ENCODE measurements at regions not wholly inside any gene's neighbourhood (a gene's known extent, or its start where the extent isn't known, plus 50 kb on each side); places are given as distances from the start of the nearest gene placed in this dataset.

DNA sequence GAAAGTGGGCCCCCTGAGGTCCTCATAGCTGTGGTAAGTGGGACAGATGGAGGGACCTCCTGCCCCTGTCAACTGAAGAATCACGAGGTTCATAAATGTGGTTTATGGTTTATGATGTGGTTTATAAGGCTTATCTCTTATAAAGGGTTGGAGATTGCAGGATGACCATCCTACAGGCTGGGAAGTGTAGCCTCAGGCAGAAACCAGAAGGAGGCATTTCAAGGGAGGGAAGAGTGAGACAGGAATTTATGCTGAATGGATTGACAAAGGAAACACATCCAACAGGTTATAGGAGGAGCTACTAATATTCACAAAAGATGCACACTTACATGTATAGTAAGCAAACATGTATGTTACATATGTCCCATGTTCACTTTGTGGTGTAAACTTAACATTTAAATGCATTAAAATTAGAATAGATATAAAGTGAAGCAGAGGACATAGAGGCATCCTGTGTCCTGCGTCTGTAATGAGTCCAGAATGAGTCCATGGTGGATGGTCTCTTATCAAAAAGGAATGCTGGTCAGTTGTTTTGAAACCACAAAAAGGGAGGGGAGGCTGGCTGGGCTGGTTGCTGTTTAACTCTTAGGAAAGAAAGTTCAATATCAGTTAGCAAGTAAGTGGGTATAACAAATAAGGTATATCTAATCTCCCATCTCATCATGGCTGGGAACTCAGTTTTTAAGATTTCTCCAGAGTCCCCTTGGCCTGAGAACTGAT lies 149.0 kb upstream of the RMST start:
- DNase-seq (ENCODE audit: low read depth, low spot score) = no peak
- Histone ChIP-seq H3K27ac (ENCODE audit: low read length) (no peak overlapping the region), H3K4me3 (ENCODE audit: low read length) (no peak overlapping the region), H3K36me3 (ENCODE audit: control insufficient read depth, insufficient read depth, low read length) (no peaks in the 10 kb centered on the region), H3K4me1 (ENCODE audit: control insufficient read depth, insufficient read depth, low read length) (peaks cover 3% of the 10 kb centered on the region; the same call in 1 of the 2 replicates), H3K27me3 (ENCODE audit: control insufficient read depth, insufficient read depth, low read length) (no peaks in the 10 kb centered on the region), H3K9me3 (ENCODE audit: control insufficient read depth, insufficient read depth, low read length) (no peaks in the 10 kb centered on the region)
- WGBS (ENCODE audit: insufficient coverage, insufficient read length) = no CpG with 5 or more reads among the region's 2 CpGs

DNA sequence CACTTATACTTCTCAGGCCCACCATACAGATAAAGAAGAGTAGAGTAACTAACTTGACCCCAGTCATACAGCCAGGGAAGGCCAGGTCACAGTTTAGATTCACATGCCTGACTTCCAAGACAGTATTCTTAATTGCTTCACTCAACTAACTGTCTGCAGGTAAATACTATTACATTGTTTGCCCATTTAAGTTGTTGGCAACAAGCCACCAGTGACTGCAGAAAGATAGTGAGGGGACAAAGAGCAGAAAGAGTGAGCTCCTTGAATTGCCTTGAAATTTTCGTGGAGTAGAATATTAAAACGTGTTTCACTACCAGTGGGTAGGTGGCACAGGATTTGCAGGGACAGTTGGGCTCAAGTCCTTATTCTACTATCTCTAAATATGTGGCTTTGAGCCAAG lies 146.3 kb upstream of the RMST start:
- H3K9me3 ChIP-seq (ENCODE audit: control insufficient read depth, insufficient read depth, low read length) = no peaks in the 10 kb centered on the region
- peaks cover 3% of the 10 kb centered on the region; the same call in 1 of the 2 replicates for H3K4me1 ChIP-seq (ENCODE audit: control insufficient read depth, insufficient read depth, low read length)
- H3K36me3 ChIP-seq (ENCODE audit: control insufficient read depth, insufficient read depth, low read length) = no peaks in the 10 kb centered on the region
- no peaks in the 10 kb centered on the region for H3K27me3 ChIP-seq (ENCODE audit: control insufficient read depth, insufficient read depth, low read length)
- no CpG with 5 or more reads among the region's 2 CpGs for WGBS (ENCODE audit: insufficient coverage, insufficient read length)
- no peak overlapping the region for H3K4me3 ChIP-seq (ENCODE audit: low read length)
- H3K27ac ChIP-seq (ENCODE audit: low read length) = no peak overlapping the region
- DNase-seq (ENCODE audit: low read depth, low spot score) = no peak

DNA sequence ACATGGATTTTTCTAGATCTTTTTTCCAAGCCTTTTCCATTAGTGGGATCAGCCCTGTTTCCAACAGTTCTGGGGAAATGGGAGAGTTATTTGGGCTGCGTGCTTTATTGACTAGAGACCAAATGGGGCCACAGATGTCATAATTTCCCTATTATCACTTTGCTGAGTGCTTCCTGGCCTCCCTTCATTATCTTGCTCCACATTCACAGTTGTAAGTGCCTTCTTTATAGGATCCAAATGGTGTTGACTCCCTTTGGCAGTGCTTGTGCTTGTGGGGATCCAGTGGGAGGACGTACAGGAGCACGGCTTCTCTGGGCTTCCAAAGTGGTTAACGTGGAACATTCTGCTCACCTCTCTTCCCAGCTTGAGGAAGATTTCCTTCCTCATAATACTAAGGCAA lies 141.0 kb upstream of the RMST start:
- WGBS (ENCODE audit: insufficient coverage, insufficient read length) = no CpG with 5 or more reads among the region's 4 CpGs
- Histone ChIP-seq H3K27me3 (ENCODE audit: control insufficient read depth, insufficient read depth, low read length) (no peaks in the 10 kb centered on the region), H3K4me3 (ENCODE audit: low read length) (no peak overlapping the region), H3K27ac (ENCODE audit: low read length) (no peak overlapping the region), H3K9me3 (ENCODE audit: control insufficient read depth, insufficient read depth, low read length) (no peaks in the 10 kb centered on the region), H3K4me1 (ENCODE audit: control insufficient read depth, insufficient read depth, low read length) (no peaks in the 10 kb centered on the region), H3K36me3 (ENCODE audit: control insufficient read depth, insufficient read depth, low read length) (no peaks in the 10 kb centered on the region)
- no peak for DNase-seq (ENCODE audit: low read depth, low spot score)

DNA sequence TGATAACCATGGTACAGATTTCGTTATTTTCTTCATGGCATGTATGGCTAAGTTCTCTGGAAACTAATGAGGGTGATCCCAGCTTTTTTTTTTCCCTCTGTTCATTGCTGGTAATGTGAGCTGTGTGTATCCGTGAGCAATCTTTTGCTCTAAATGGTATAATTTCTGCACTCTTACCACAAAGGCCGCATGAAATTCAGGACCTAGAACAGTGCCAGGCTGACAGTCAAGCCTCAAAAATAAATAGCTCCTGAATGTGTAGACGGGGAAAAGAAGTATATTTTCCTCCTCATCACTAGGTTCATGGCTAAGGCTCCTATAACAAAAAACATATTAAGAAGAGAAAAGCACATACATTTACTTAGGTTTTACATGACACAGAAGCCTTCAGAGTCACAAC lies 140.2 kb upstream of the RMST start:
- no CpG with 5 or more reads among the region's 4 CpGs for WGBS (ENCODE audit: insufficient coverage, insufficient read length)
- DNase-seq (ENCODE audit: low read depth, low spot score) = no peak
- H3K36me3 ChIP-seq (ENCODE audit: control insufficient read depth, insufficient read depth, low read length) = no peaks in the 10 kb centered on the region
- H3K9me3 ChIP-seq (ENCODE audit: control insufficient read depth, insufficient read depth, low read length) = no peaks in the 10 kb centered on the region
- no peaks in the 10 kb centered on the region for H3K27me3 ChIP-seq (ENCODE audit: control insufficient read depth, insufficient read depth, low read length)
- no peak overlapping the region for H3K27ac ChIP-seq (ENCODE audit: low read length)
- H3K4me3 ChIP-seq (ENCODE audit: low read length) = no peak overlapping the region
- no peaks in the 10 kb centered on the region for H3K4me1 ChIP-seq (ENCODE audit: control insufficient read depth, insufficient read depth, low read length)

DNA sequence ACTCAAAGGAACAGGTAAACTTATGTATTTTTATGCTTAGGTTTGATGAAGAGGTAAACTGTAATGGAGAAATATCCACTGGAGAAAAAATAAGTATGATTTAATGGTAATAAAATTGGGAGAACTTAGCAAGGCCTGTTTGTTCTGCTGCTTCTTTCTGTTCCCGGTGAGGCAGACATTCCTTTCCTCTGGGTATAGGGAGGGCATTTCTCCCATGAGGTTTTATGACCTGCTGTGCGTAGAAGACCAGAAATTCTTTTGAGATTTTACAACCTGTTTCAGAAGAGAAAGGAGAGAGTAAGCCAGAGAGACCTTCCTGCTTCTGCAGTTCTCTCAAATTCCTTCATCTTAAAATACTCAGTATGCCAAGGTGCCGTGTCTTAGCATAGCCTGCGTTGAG lies 139.4 kb upstream of the RMST start:
- Histone ChIP-seq H3K27ac (ENCODE audit: low read length) (no peak overlapping the region), H3K4me1 (ENCODE audit: control insufficient read depth, insufficient read depth, low read length) (no peaks in the 10 kb centered on the region), H3K9me3 (ENCODE audit: control insufficient read depth, insufficient read depth, low read length) (no peaks in the 10 kb centered on the region), H3K27me3 (ENCODE audit: control insufficient read depth, insufficient read depth, low read length) (no peaks in the 10 kb centered on the region), H3K36me3 (ENCODE audit: control insufficient read depth, insufficient read depth, low read length) (no peaks in the 10 kb centered on the region), H3K4me3 (ENCODE audit: low read length) (no peak overlapping the region)
- no CpG with 5 or more reads among the region's 4 CpGs for WGBS (ENCODE audit: insufficient coverage, insufficient read length)
- DNase-seq (ENCODE audit: low read depth, low spot score) = no peak

DNA sequence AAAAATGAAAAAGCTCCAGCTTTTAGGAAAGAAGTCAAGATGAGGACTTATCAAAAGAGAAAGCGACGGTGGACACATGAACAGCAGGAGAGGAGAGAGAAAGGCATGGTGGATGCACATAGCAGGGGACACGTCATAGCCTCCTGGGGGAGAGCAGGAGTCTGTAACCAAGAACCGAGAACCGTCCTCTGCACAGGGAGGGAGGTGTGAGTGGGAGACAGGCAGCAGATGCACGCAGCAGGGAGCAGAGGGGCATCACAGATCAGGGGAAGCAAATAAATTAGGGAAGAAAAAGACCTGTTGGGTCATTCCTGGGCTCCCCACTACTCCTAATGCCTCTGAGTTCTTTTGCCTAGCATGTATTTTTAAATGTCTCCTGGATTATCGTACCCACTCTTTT lies 138.1 kb upstream of the RMST start:
- no CpG with 5 or more reads among the region's 7 CpGs for WGBS (ENCODE audit: insufficient coverage, insufficient read length)
- H3K9me3 ChIP-seq (ENCODE audit: control insufficient read depth, insufficient read depth, low read length) = no peaks in the 10 kb centered on the region
- no peak for DNase-seq (ENCODE audit: low read depth, low spot score)
- H3K4me1 ChIP-seq (ENCODE audit: control insufficient read depth, insufficient read depth, low read length) = no peaks in the 10 kb centered on the region
- H3K27ac ChIP-seq (ENCODE audit: low read length) = no peak overlapping the region
- no peaks in the 10 kb centered on the region for H3K27me3 ChIP-seq (ENCODE audit: control insufficient read depth, insufficient read depth, low read length)
- H3K36me3 ChIP-seq (ENCODE audit: control insufficient read depth, insufficient read depth, low read length) = no peaks in the 10 kb centered on the region
- H3K4me3 ChIP-seq (ENCODE audit: low read length) = no peak overlapping the region

DNA sequence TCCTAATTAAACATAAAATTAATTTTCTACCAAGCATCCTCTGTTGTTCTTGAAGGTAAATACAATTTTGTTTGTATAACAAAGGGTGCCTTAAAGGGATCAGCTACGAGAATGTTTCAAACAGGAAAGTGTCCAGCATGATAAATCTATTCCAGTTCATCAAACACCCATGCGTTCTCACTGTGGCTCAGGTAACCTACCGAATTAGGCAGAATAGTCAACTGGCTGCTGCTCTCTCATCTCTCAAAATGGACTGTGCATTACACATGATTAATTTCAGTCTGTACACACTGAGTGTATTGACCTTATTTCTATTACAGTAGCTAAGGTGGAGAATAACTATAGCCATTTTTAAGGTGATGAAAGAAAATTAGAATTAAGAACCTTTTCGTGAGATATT lies 127.5 kb upstream of the RMST start:
- WGBS (ENCODE audit: insufficient coverage, insufficient read length) = no CpG with 5 or more reads among the region's 4 CpGs
- Histone ChIP-seq H3K4me1 (ENCODE audit: control insufficient read depth, insufficient read depth, low read length) (no peaks in the 10 kb centered on the region), H3K4me3 (ENCODE audit: low read length) (no peak overlapping the region), H3K9me3 (ENCODE audit: control insufficient read depth, insufficient read depth, low read length) (no peaks in the 10 kb centered on the region), H3K27me3 (ENCODE audit: control insufficient read depth, insufficient read depth, low read length) (no peaks in the 10 kb centered on the region), H3K36me3 (ENCODE audit: control insufficient read depth, insufficient read depth, low read length) (no peaks in the 10 kb centered on the region), H3K27ac (ENCODE audit: low read length) (no peak overlapping the region)
- no peak for DNase-seq (ENCODE audit: low read depth, low spot score)

DNA sequence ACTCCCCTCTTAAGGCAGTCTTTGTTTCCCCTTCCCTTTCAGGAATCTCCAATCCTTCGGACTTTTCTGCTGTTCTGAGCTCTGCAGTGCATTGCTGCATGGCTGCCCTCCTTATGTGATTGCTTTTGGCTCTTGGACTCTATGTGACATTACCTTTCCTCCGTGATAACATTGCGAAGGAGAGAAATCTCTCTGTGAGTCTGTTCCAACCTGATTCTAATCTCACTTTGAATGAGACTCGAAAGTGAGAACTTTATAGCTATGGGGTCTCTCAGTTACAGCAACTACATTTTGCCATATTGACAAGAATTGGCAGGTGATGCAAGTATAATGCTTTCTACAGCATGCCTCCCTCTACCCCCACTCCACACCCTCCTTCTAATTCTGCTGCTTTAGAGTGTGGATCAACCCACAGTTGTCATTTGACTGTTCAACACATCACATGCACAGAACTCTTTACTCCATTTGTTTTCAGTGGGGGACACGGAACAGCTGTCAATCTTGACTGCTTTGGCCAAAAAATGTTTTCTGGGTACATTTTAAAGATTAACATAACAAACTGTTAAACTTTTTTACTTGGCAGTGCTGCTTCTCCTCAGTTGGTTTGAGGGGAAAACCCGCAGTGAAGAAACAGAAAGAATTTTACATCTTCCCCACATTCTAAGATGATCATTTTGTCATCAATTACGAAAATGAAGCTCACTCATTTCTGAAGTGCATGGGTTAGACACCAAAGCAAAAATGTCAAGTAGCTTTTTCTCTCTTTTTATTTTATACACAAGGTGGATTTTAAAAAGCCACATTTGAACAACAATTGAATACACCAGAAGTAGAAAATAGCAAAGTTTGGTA lies 125.5 kb upstream of the RMST start:
- no peak for DNase-seq (ENCODE audit: low read depth, low spot score)
- no CpG with 5 or more reads among the region's 7 CpGs for WGBS (ENCODE audit: insufficient coverage, insufficient read length)
- Histone ChIP-seq H3K27me3 (ENCODE audit: control insufficient read depth, insufficient read depth, low read length) (no peaks in the 10 kb centered on the region), H3K4me1 (ENCODE audit: control insufficient read depth, insufficient read depth, low read length) (no peaks in the 10 kb centered on the region), H3K9me3 (ENCODE audit: control insufficient read depth, insufficient read depth, low read length) (no peaks in the 10 kb centered on the region), H3K36me3 (ENCODE audit: control insufficient read depth, insufficient read depth, low read length) (no peaks in the 10 kb centered on the region), H3K4me3 (ENCODE audit: low read length) (no peak overlapping the region), H3K27ac (ENCODE audit: low read length) (no peak overlapping the region)

DNA sequence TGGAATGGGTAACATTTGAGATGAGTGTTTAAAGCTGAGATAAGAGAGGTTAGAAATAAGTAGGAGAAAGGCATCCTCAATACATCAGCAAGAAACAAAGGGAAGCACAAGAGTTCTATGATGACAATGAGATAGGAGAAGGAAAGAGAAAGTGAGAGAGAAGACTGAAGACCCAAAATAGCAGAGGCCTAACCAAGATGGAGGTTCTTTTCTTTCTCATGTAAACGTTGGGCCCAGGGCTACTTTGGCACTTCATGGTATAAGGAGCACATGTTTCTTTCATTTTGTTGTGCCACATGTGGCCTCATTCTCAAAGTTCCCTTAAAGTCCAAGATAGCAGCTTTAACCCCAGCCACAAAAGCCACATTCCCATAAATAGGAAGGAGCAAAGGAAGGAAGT lies 120.5 kb upstream of the RMST start:
- no peaks in the 10 kb centered on the region for H3K27me3 ChIP-seq (ENCODE audit: control insufficient read depth, insufficient read depth, low read length)
- H3K9me3 ChIP-seq (ENCODE audit: control insufficient read depth, insufficient read depth, low read length) = no peaks in the 10 kb centered on the region
- no CpG with 5 or more reads among the region's 1 CpG for WGBS (ENCODE audit: insufficient coverage, insufficient read length)
- H3K4me3 ChIP-seq (ENCODE audit: low read length) = no peak overlapping the region
- no peaks in the 10 kb centered on the region for H3K4me1 ChIP-seq (ENCODE audit: control insufficient read depth, insufficient read depth, low read length)
- no peak overlapping the region for H3K27ac ChIP-seq (ENCODE audit: low read length)
- H3K36me3 ChIP-seq (ENCODE audit: control insufficient read depth, insufficient read depth, low read length) = no peaks in the 10 kb centered on the region
- no peak for DNase-seq (ENCODE audit: low read depth, low spot score)

DNA sequence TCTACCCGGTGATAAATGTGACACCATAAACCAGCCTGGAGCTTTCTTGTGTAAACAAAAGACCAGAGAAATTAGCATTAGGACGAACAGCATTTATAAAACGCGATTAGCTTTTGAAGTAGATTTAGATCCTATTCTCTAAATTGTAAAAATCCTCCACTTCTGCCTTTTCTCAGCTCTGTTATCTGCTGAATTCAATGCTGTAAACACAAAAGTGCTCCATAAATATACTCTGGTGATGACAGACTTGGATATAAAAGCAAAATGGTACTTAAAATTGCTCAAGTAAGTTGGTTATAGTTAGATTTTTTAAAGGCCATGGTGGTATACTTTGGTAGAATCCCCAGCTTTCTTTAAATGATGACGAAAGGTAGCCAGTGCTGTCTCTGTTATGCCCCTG lies 114.6 kb upstream of the RMST start:
- Histone ChIP-seq H3K4me1 (ENCODE audit: control insufficient read depth, insufficient read depth, low read length) (no peaks in the 10 kb centered on the region), H3K36me3 (ENCODE audit: control insufficient read depth, insufficient read depth, low read length) (no peaks in the 10 kb centered on the region), H3K9me3 (ENCODE audit: control insufficient read depth, insufficient read depth, low read length) (no peaks in the 10 kb centered on the region), H3K27me3 (ENCODE audit: control insufficient read depth, insufficient read depth, low read length) (no peaks in the 10 kb centered on the region), H3K27ac (ENCODE audit: low read length) (no peak overlapping the region), H3K4me3 (ENCODE audit: low read length) (no peak overlapping the region)
- WGBS (ENCODE audit: insufficient coverage, insufficient read length) = no CpG with 5 or more reads among the region's 5 CpGs
- DNase-seq (ENCODE audit: low read depth, low spot score) = no peak

Data from iPS DF 6.9 (cell line).